ENCODE measurements at regions not wholly inside any gene's neighbourhood (a gene's known extent, or its start where the extent isn't known, plus 50 kb on each side); places are given as distances from the start of the nearest gene placed in this dataset.

- Histone ChIP-seq H3K27me3 (ENCODE audit: control insufficient read depth in 5 of 5, insufficient read depth in 4 of 5, low read length in 5 of 5) (no peaks in the 10 kb centered on the region), H3K9ac (ENCODE audit: low read length in 5 of 5) (no peak overlapping the region)
Observed at GRCh38 chr13:104357174-104357573, 1291.0 kb upstream of the SLC10A2 start.

GRCh38 chr13:104355041-104355670 lies 1288.9 kb upstream of the SLC10A2 start:
- Histone ChIP-seq H3K9me3 (ENCODE audit: control insufficient read depth in 5 of 5, low read length in 5 of 5) (no peaks in the 10 kb centered on the region), H3K4me1 (ENCODE audit: control insufficient read depth in 5 of 5, insufficient read depth in 5 of 5, low read length in 5 of 5) (no peaks in the 10 kb centered on the region), H3K27ac (ENCODE audit: low read depth, low read length) (no peak overlapping the region), H3K27me3 (ENCODE audit: control insufficient read depth in 5 of 5, insufficient read depth in 4 of 5, low read length in 5 of 5) (no peaks in the 10 kb centered on the region), H3K36me3 (ENCODE audit: control insufficient read depth in 5 of 5, insufficient read depth in 5 of 5, low read length in 5 of 5) (no peaks in the 10 kb centered on the region), H3K4me3 (ENCODE audit: low read depth in 1 of 5, low read length in 5 of 5) (no peak overlapping the region), H3K9ac (ENCODE audit: low read length in 5 of 5) (no peak overlapping the region)

More at GRCh38 chr13:104357174-104357573, 1291.0 kb upstream of the SLC10A2 start:
- H3K36me3 ChIP-seq (ENCODE audit: control insufficient read depth in 5 of 5, insufficient read depth in 5 of 5, low read length in 5 of 5), result no peaks in the 10 kb centered on the region
- no peak overlapping the region for H3K4me3 ChIP-seq (ENCODE audit: low read depth in 1 of 5, low read length in 5 of 5)
- H3K27ac ChIP-seq (ENCODE audit: low read depth, low read length), result no peak overlapping the region
- H3K4me1 ChIP-seq (ENCODE audit: control insufficient read depth in 5 of 5, insufficient read depth in 5 of 5, low read length in 5 of 5), result no peaks in the 10 kb centered on the region
- H3K9me3 ChIP-seq (ENCODE audit: control insufficient read depth in 5 of 5, low read length in 5 of 5), result no peaks in the 10 kb centered on the region

GRCh38 chr13:104327211-104327610 lies 1261.0 kb upstream of the SLC10A2 start:
- Histone ChIP-seq H3K9ac (ENCODE audit: low read length in 5 of 5) (no peak overlapping the region), H3K4me3 (ENCODE audit: low read depth in 1 of 5, low read length in 5 of 5) (no peak overlapping the region), H3K4me1 (ENCODE audit: control insufficient read depth in 5 of 5, insufficient read depth in 5 of 5, low read length in 5 of 5) (no peaks in the 10 kb centered on the region), H3K27me3 (ENCODE audit: control insufficient read depth in 5 of 5, insufficient read depth in 4 of 5, low read length in 5 of 5) (no peaks in the 10 kb centered on the region), H3K27ac (ENCODE audit: low read depth, low read length) (no peak overlapping the region), H3K9me3 (ENCODE audit: control insufficient read depth in 5 of 5, low read length in 5 of 5) (no peaks in the 10 kb centered on the region), H3K36me3 (ENCODE audit: control insufficient read depth in 5 of 5, insufficient read depth in 5 of 5, low read length in 5 of 5) (no peaks in the 10 kb centered on the region)

GRCh38 chr13:104326523-104326922 lies 1260.3 kb upstream of the SLC10A2 start:
- Histone ChIP-seq H3K36me3 (ENCODE audit: control insufficient read depth in 5 of 5, insufficient read depth in 5 of 5, low read length in 5 of 5) (no peaks in the 10 kb centered on the region), H3K9me3 (ENCODE audit: control insufficient read depth in 5 of 5, low read length in 5 of 5) (no peaks in the 10 kb centered on the region), H3K27me3 (ENCODE audit: control insufficient read depth in 5 of 5, insufficient read depth in 4 of 5, low read length in 5 of 5) (no peaks in the 10 kb centered on the region), H3K4me1 (ENCODE audit: control insufficient read depth in 5 of 5, insufficient read depth in 5 of 5, low read length in 5 of 5) (no peaks in the 10 kb centered on the region), H3K9ac (ENCODE audit: low read length in 5 of 5) (no peak overlapping the region), H3K27ac (ENCODE audit: low read depth, low read length) (no peak overlapping the region), H3K4me3 (ENCODE audit: low read depth in 1 of 5, low read length in 5 of 5) (no peak overlapping the region)

GRCh38 chr13:104321756-104322155 lies 1255.5 kb upstream of the SLC10A2 start:
- H3K4me1 ChIP-seq (ENCODE audit: control insufficient read depth in 5 of 5, insufficient read depth in 5 of 5, low read length in 5 of 5), result peaks cover 0 to 14% (median 0%) of the 10 kb centered on the region in 5 donors
- H3K27ac ChIP-seq (ENCODE audit: low read depth, low read length), result no peak overlapping the region
- no peaks in the 10 kb centered on the region for H3K36me3 ChIP-seq (ENCODE audit: control insufficient read depth in 5 of 5, insufficient read depth in 5 of 5, low read length in 5 of 5)
- no peaks in the 10 kb centered on the region for H3K9me3 ChIP-seq (ENCODE audit: control insufficient read depth in 5 of 5, low read length in 5 of 5)
- no peak overlapping the region for H3K9ac ChIP-seq (ENCODE audit: low read length in 5 of 5)
- H3K27me3 ChIP-seq (ENCODE audit: control insufficient read depth in 5 of 5, insufficient read depth in 4 of 5, low read length in 5 of 5), result no peaks in the 10 kb centered on the region
- no peak overlapping the region for H3K4me3 ChIP-seq (ENCODE audit: low read depth in 1 of 5, low read length in 5 of 5)

- Histone ChIP-seq H3K36me3 (ENCODE audit: control insufficient read depth in 5 of 5, insufficient read depth in 5 of 5, low read length in 5 of 5) (no peaks in the 10 kb centered on the region), H3K27me3 (ENCODE audit: control insufficient read depth in 5 of 5, insufficient read depth in 4 of 5, low read length in 5 of 5) (no peaks in the 10 kb centered on the region), H3K27ac (ENCODE audit: low read depth, low read length) (no peak overlapping the region), H3K4me3 (ENCODE audit: low read depth in 1 of 5, low read length in 5 of 5) (no peak overlapping the region), H3K9me3 (ENCODE audit: control insufficient read depth in 5 of 5, low read length in 5 of 5) (no peaks in the 10 kb centered on the region), H3K9ac (ENCODE audit: low read length in 5 of 5) (no peak overlapping the region), H3K4me1 (ENCODE audit: control insufficient read depth in 5 of 5, insufficient read depth in 5 of 5, low read length in 5 of 5) (peaks cover 0 to 14% (median 0%) of the 10 kb centered on the region in 5 donors)
Observed at GRCh38 chr13:104320446-104320845, 1254.2 kb upstream of the SLC10A2 start.

GRCh38 chr13:104318121-104318520 lies 1251.9 kb upstream of the SLC10A2 start:
- Histone ChIP-seq H3K27me3 (ENCODE audit: control insufficient read depth in 5 of 5, insufficient read depth in 4 of 5, low read length in 5 of 5) (no peaks in the 10 kb centered on the region), H3K9me3 (ENCODE audit: control insufficient read depth in 5 of 5, low read length in 5 of 5) (no peaks in the 10 kb centered on the region), H3K36me3 (ENCODE audit: control insufficient read depth in 5 of 5, insufficient read depth in 5 of 5, low read length in 5 of 5) (no peaks in the 10 kb centered on the region), H3K4me3 (ENCODE audit: low read depth in 1 of 5, low read length in 5 of 5) (no peak overlapping the region), H3K4me1 (ENCODE audit: control insufficient read depth in 5 of 5, insufficient read depth in 5 of 5, low read length in 5 of 5) (peaks cover 0 to 14% (median 0%) of the 10 kb centered on the region in 5 donors), H3K9ac (ENCODE audit: low read length in 5 of 5) (no peak overlapping the region), H3K27ac (ENCODE audit: low read depth, low read length) (no peak overlapping the region)

GRCh38 chr13:104315606-104316005 lies 1249.4 kb upstream of the SLC10A2 start:
- no peaks in the 10 kb centered on the region for H3K9me3 ChIP-seq (ENCODE audit: control insufficient read depth in 5 of 5, low read length in 5 of 5)
- H3K27me3 ChIP-seq (ENCODE audit: control insufficient read depth in 5 of 5, insufficient read depth in 4 of 5, low read length in 5 of 5), result no peaks in the 10 kb centered on the region
- H3K4me3 ChIP-seq (ENCODE audit: low read depth in 1 of 5, low read length in 5 of 5), result no peak overlapping the region
- peaks cover 0 to 14% (median 0%) of the 10 kb centered on the region in 5 donors for H3K4me1 ChIP-seq (ENCODE audit: control insufficient read depth in 5 of 5, insufficient read depth in 5 of 5, low read length in 5 of 5)
- H3K27ac ChIP-seq (ENCODE audit: low read depth, low read length), result no peak overlapping the region
- no peaks in the 10 kb centered on the region for H3K36me3 ChIP-seq (ENCODE audit: control insufficient read depth in 5 of 5, insufficient read depth in 5 of 5, low read length in 5 of 5)
- H3K9ac ChIP-seq (ENCODE audit: low read length in 5 of 5), result no peak overlapping the region

GRCh38 chr13:104314926-104315535 lies 1248.8 kb upstream of the SLC10A2 start:
- Histone ChIP-seq H3K27me3 (ENCODE audit: control insufficient read depth in 5 of 5, insufficient read depth in 4 of 5, low read length in 5 of 5) (no peaks in the 10 kb centered on the region), H3K4me3 (ENCODE audit: low read depth in 1 of 5, low read length in 5 of 5) (no peak overlapping the region), H3K9me3 (ENCODE audit: control insufficient read depth in 5 of 5, low read length in 5 of 5) (no peaks in the 10 kb centered on the region), H3K4me1 (ENCODE audit: control insufficient read depth in 5 of 5, insufficient read depth in 5 of 5, low read length in 5 of 5) (peaks cover 0 to 14% (median 0%) of the 10 kb centered on the region in 5 donors), H3K27ac (ENCODE audit: low read depth, low read length) (no peak overlapping the region), H3K9ac (ENCODE audit: low read length in 5 of 5) (no peak overlapping the region), H3K36me3 (ENCODE audit: control insufficient read depth in 5 of 5, insufficient read depth in 5 of 5, low read length in 5 of 5) (no peaks in the 10 kb centered on the region)

GRCh38 chr13:104314321-104314720 lies 1248.1 kb upstream of the SLC10A2 start:
- Histone ChIP-seq H3K9me3 (ENCODE audit: control insufficient read depth in 5 of 5, low read length in 5 of 5) (no peaks in the 10 kb centered on the region), H3K4me1 (ENCODE audit: control insufficient read depth in 5 of 5, insufficient read depth in 5 of 5, low read length in 5 of 5) (peaks cover 0 to 14% (median 0%) of the 10 kb centered on the region in 5 donors), H3K9ac (ENCODE audit: low read length in 5 of 5) (no peak overlapping the region), H3K27ac (ENCODE audit: low read depth, low read length) (no peak overlapping the region), H3K36me3 (ENCODE audit: control insufficient read depth in 5 of 5, insufficient read depth in 5 of 5, low read length in 5 of 5) (no peaks in the 10 kb centered on the region), H3K4me3 (ENCODE audit: low read depth in 1 of 5, low read length in 5 of 5) (no peak overlapping the region), H3K27me3 (ENCODE audit: control insufficient read depth in 5 of 5, insufficient read depth in 4 of 5, low read length in 5 of 5) (no peaks in the 10 kb centered on the region)

Data from subcutaneous abdominal adipose tissue (tissue), 5 donors.